H9 (cell line): ENCODE measurements at regions not wholly inside any gene's neighbourhood (a gene's known extent, or its start where the extent isn't known, plus 50 kb on each side); places are given as distances from the start of the nearest gene placed in this dataset.

ENCODE experiments used
- DNase-seq: peaks from one replicate; pipeline ENCODE4 v3.0.0-alpha.2; 2017
- H2AFZ ChIP-seq: one replicate; pipeline ENCODE4 v1.6.1; 2013; ENCODE audit warnings: mild to moderate bottlenecking, low read length, control low read depth, moderate library complexity
- H2AK5ac ChIP-seq: 2 replicates; pipeline ENCODE4 v1.6.1; 2013; ENCODE audit warnings: low read length, control low read depth, mixed read lengths; ENCODE audit not compliant: insufficient read length
- H2BK120ac ChIP-seq: one replicate; pipeline ENCODE4 v1.6.1; 2013; ENCODE audit warnings: low read depth, mild to moderate bottlenecking, low read length, control low read depth, inconsistent platforms; ENCODE audit not compliant: poor library complexity, severe bottlenecking
- H2BK12ac ChIP-seq: 2 replicates; pipeline ENCODE4 v1.6.1; 2013; ENCODE audit warnings: low read length, control low read depth, mixed read lengths, low read depth; ENCODE audit not compliant: insufficient read length
- H2BK15ac ChIP-seq: 2 replicates; pipeline ENCODE4 v1.6.1; 2013; ENCODE audit warnings: low read depth, low read length, control low read depth
- H2BK20ac ChIP-seq: one replicate; pipeline ENCODE4 v1.6.1; 2013; ENCODE audit warnings: low read depth, mild to moderate bottlenecking, low read length, control low read depth, inconsistent platforms; ENCODE audit not compliant: poor library complexity, severe bottlenecking
- H2BK5ac ChIP-seq: 2 replicates; pipeline ENCODE4 v1.6.1; 2013; ENCODE audit warnings: low read length, control low read depth, mixed read lengths; ENCODE audit not compliant: insufficient read length
- H3K14ac ChIP-seq: 2 replicates; pipeline ENCODE4 v1.6.1; 2013; ENCODE audit warnings: low read length, control low read depth; ENCODE audit not compliant: insufficient read depth
- H3K18ac ChIP-seq: 2 replicates; pipeline ENCODE4 v1.6.1; 2013; ENCODE audit warnings: low read depth, mild to moderate bottlenecking, mixed read lengths, low read length, control low read depth; ENCODE audit not compliant: insufficient read length
- H3K23ac ChIP-seq: 2 replicates; pipeline ENCODE4 v1.6.1; 2013; ENCODE audit warnings: low read length, control low read depth, mixed read lengths, low read depth; ENCODE audit not compliant: insufficient read length
- H3K23me2 ChIP-seq: 2 replicates; pipeline ENCODE4 v1.6.1; 2013; ENCODE audit warnings: low read depth, mild to moderate bottlenecking, mixed read lengths, low read length, control low read depth; ENCODE audit not compliant: insufficient read length, poor library complexity, severe bottlenecking
- H3K27ac ChIP-seq: 2 replicates; pipeline ENCODE4 v1.5.1; 2013; ENCODE audit warnings: low read length, control low read depth, mixed read lengths, low read depth; ENCODE audit not compliant: insufficient read length
- H3K27me3 ChIP-seq: 2 replicates; pipeline ENCODE4 v1.6.1; 2013; ENCODE audit warnings: low read length, control low read depth, inconsistent platforms; ENCODE audit not compliant: insufficient read depth
- H3K4ac ChIP-seq: 2 replicates; pipeline ENCODE4 v1.6.1; 2013; ENCODE audit warnings: low read depth, mild to moderate bottlenecking, control low read depth, inconsistent platforms, low read length, moderate library complexity
- H3K4me1 ChIP-seq: 2 replicates; pipeline ENCODE4 v1.6.1; 2013; ENCODE audit warnings: low read length, control low read depth, inconsistent platforms; ENCODE audit not compliant: insufficient read depth
- H3K4me2 ChIP-seq: 2 replicates; pipeline ENCODE4 v1.6.1; 2013; ENCODE audit warnings: low read length, control low read depth, mixed read lengths; ENCODE audit not compliant: insufficient read length, insufficient read depth
- H3K56ac ChIP-seq: 2 replicates; pipeline ENCODE4 v1.6.1; 2013; ENCODE audit warnings: low read depth, mild to moderate bottlenecking, mixed read lengths, low read length, control low read depth; ENCODE audit not compliant: insufficient read length
- H3K79me1 ChIP-seq: 2 replicates; pipeline ENCODE4 v1.6.1; 2013; ENCODE audit warnings: low read depth, mild to moderate bottlenecking, moderate library complexity, low read length, control low read depth, inconsistent platforms; ENCODE audit not compliant: insufficient read depth, poor library complexity, severe bottlenecking
- H3K79me2 ChIP-seq: 2 replicates; pipeline ENCODE4 v1.6.1; 2013; ENCODE audit warnings: low read length, control low read depth, inconsistent platforms; ENCODE audit not compliant: insufficient read depth
- H3K9ac ChIP-seq: 2 replicates; pipeline ENCODE4 v1.6.1; 2013; ENCODE audit warnings: low read length, control low read depth, mixed read lengths; ENCODE audit not compliant: insufficient read length; ENCODE audit errors: extremely low read depth
- H3K9me3 ChIP-seq: one replicate; pipeline ENCODE4 v1.6.1; 2013; ENCODE audit warnings: low read depth, low read length, inconsistent platforms; ENCODE audit not compliant: control insufficient read depth
- H3T11ph ChIP-seq: one replicate; pipeline ENCODE4 v1.6.1; 2013; ENCODE audit warnings: mild to moderate bottlenecking, low read length, control low read depth, inconsistent platforms
- H4K20me1 ChIP-seq: one replicate; pipeline ENCODE4 v1.6.1; 2013; ENCODE audit not compliant: control insufficient read depth, insufficient read length, insufficient read depth
- H4K5ac ChIP-seq: 2 replicates; pipeline ENCODE4 v1.6.1; 2013; ENCODE audit warnings: low read depth, mild to moderate bottlenecking, mixed read lengths, low read length, control low read depth; ENCODE audit not compliant: insufficient read length
- H4K8ac ChIP-seq: replicated peaks from 2 replicates; pipeline ENCODE4 v1.6.1; 2013; ENCODE audit warnings: low read length, control low read depth, mixed read lengths, low read depth; ENCODE audit not compliant: insufficient read length
- H4K91ac ChIP-seq: 2 replicates; pipeline ENCODE4 v1.6.1; 2013; ENCODE audit warnings: low read depth, mild to moderate bottlenecking, moderate library complexity, mixed read lengths, low read length, control low read depth; ENCODE audit not compliant: insufficient read length
- H3K27ac Mint-ChIP-seq, 3 experiments: 2 replicates in 2 of 3; 3 replicates in 1 of 3; pipeline ENCODE4 v1.8.0; 2020 to 2021; ENCODE audit warnings: mixed read lengths in 3 of 3, mild to moderate bottlenecking in 1 of 3, moderate library complexity in 1 of 3
- H3K27me3 Mint-ChIP-seq: 2 replicates; pipeline ENCODE4 v1.8.0; 2021; ENCODE audit warnings: low read depth, mild to moderate bottlenecking, moderate library complexity, mixed read lengths
- H3K36me3 Mint-ChIP-seq, 3 experiments: 2 replicates in 2 of 3; 3 replicates in 1 of 3; pipeline ENCODE4 v1.8.0; 2020 to 2021; ENCODE audit warnings: low read depth in 3 of 3, mixed read lengths in 3 of 3; ENCODE audit not compliant: insufficient read depth in 1 of 3
- H3K4me1 Mint-ChIP-seq, 2 experiments: 2 replicates each; pipeline ENCODE4 v1.8.0; 2020; ENCODE audit warnings: mixed read lengths in 2 of 2
- H3K4me3 Mint-ChIP-seq, 2 experiments: 2 replicates in 1 of 2; 3 replicates in 1 of 2; pipeline ENCODE4 v1.8.0; 2020 to 2021; ENCODE audit warnings: mild to moderate bottlenecking in 2 of 2, mixed read lengths in 2 of 2, moderate library complexity in 1 of 2
- H3K9me3 Mint-ChIP-seq, 2 experiments: 2 replicates in 1 of 2; 3 replicates in 1 of 2; pipeline ENCODE4 v1.8.0; 2020; ENCODE audit warnings: mild to moderate bottlenecking in 2 of 2, mixed read lengths in 2 of 2, moderate library complexity in 1 of 2
- CTCF ChIP-seq: fragments of 200-600 bp; sonication (generic); conservative IDR thresholded peaks from 3 replicates; pipeline ENCODE4 v1.8.0; 2021; ENCODE audit warnings: antibody characterized with exemption, mild to moderate bottlenecking
- WGBS: extraction: QIAGEN DNeasy Blood & Tissue Kit; methylation state at CpG from one replicate; pipeline ENCODE4 v1.1.7; 2013; ENCODE audit warnings: missing lambda C conversion rate, low lambda C conversion rate, mixed read lengths; ENCODE audit not compliant: insufficient read length; ENCODE audit errors: extremely low coverage; 5-methylcytosine and 5-hydroxymethylcytosine counted together

- Histone ChIP-seq H2BK15ac (no peak overlapping the region), H3K9me3 (no peaks in the 10 kb centered on the region), H3K4me1 (no peaks in the 10 kb centered on the region), H2BK12ac (no peak overlapping the region), H3K18ac (no peak overlapping the region), H3K27ac (no peak overlapping the region), H3K79me1 (no peaks in the 10 kb centered on the region), H3K23me2 (no peaks in the 10 kb centered on the region), H3K4ac (no peak overlapping the region), H2BK20ac (no peak overlapping the region), H3K14ac (no peak overlapping the region), H4K91ac (no peak overlapping the region), H3K4me2 (no peak overlapping the region), H4K5ac (no peak overlapping the region), H2AK5ac (no peak overlapping the region), H3K23ac (no peak overlapping the region), H3K9ac (no peak overlapping the region), H3T11ph (no peak overlapping the region), H2BK5ac (no peak overlapping the region), H3K79me2 (no peaks in the 10 kb centered on the region), H4K8ac (no peak overlapping the region), H2AFZ (no peak overlapping the region), H3K56ac (no peak overlapping the region), H3K27me3 (no peaks in the 10 kb centered on the region), H4K20me1 (no peaks in the 10 kb centered on the region), H2BK120ac (no peak overlapping the region)
- H3K36me3 Mint-ChIP-seq: no peaks in the 10 kb centered on the region
- no peak for DNase-seq
- H3K4me1 Mint-ChIP-seq: no peaks in the 10 kb centered on the region
- no peaks in the 10 kb centered on the region for H3K9me3 Mint-ChIP-seq
- no peak overlapping the region for H3K4me3 Mint-ChIP-seq
- H3K27ac Mint-ChIP-seq: no peak overlapping the region
- H3K27me3 Mint-ChIP-seq: no peaks in the 10 kb centered on the region
- WGBS: no CpG with 5 or more reads among the region's 4 CpGs
- TF ChIP-seq CTCF: no peak
Measured at GRCh38 chr13:104426435-104426834, 1360.2 kb upstream of the SLC10A2 start.
